ENCODE measurements at regions not wholly inside any gene's neighbourhood (a gene's known extent, or its start where the extent isn't known, plus 50 kb on each side); places are given as distances from the start of the nearest gene placed in this dataset.
"Not testable (repeated sequence)": the region's sequence is repeated elsewhere in the genome, so short reads cannot be mapped to it uniquely, and the experiment has no call there.

GRCh38 chr11:71173709-71174108, 78.7 kb downstream of the SHANK2 start:
- Histone ChIP-seq H3K9me3 (ENCODE audit: severe bottlenecking) (peaks cover 4% of the 10 kb centered on the region), H3K36me3 (no peaks in the 10 kb centered on the region), H3K27ac (no peak overlapping the region), H3K27me3 (ENCODE audit: insufficient read depth, low read depth, severe bottlenecking) (no peaks in the 10 kb centered on the region), H3K4me3 (ENCODE audit: low read depth, low read length) (no peak overlapping the region)
- DNase-seq: no peak
- no peak for TF ChIP-seq CTCF (IDR thresholded peaks at IDR 0.05; ENCODE audit: low read depth, low read length)

- no peak for TF ChIP-seq CTCF (IDR thresholded peaks at IDR 0.05; ENCODE audit: low read depth, low read length)
- Histone ChIP-seq H3K36me3 (no peaks in the 10 kb centered on the region), H3K9me3 (ENCODE audit: severe bottlenecking) (peaks cover 4% of the 10 kb centered on the region), H3K27ac (no peak overlapping the region), H3K4me3 (ENCODE audit: low read depth, low read length) (no peak overlapping the region), H3K27me3 (ENCODE audit: insufficient read depth, low read depth, severe bottlenecking) (no peaks in the 10 kb centered on the region)
- DNase-seq: no peak
These were observed 79.7 kb downstream of the SHANK2 start for GRCh38 chr11:71172680-71173079.

- Histone ChIP-seq H3K36me3 (no peaks in the 10 kb centered on the region), H3K9me3 (ENCODE audit: severe bottlenecking) (no peaks in the 10 kb centered on the region), H3K27ac (no peak overlapping the region; the same call in 1 of the 2 replicates), H3K4me3 (ENCODE audit: low read depth, low read length) (no peak overlapping the region), H3K27me3 (ENCODE audit: insufficient read depth, low read depth, severe bottlenecking) (no peaks in the 10 kb centered on the region)
- TF ChIP-seq CTCF (IDR thresholded peaks at IDR 0.05; ENCODE audit: low read depth, low read length): no peak
- peak; percentile 76 for DNase-seq
These were observed 80.8 kb downstream of the SHANK2 start for GRCh38 chr11:71171576-71171975.

GRCh38 chr11:71170624-71171423, 81.6 kb downstream of the SHANK2 start:
- H3K27me3 ChIP-seq (ENCODE audit: insufficient read depth, low read depth, severe bottlenecking): no peaks in the 10 kb centered on the region
- H3K27ac ChIP-seq: no peak overlapping the region; the same call in 1 of the 2 replicates
- H3K9me3 ChIP-seq (ENCODE audit: severe bottlenecking): no peaks in the 10 kb centered on the region
- TF ChIP-seq CTCF (IDR thresholded peaks at IDR 0.05; ENCODE audit: low read depth, low read length): no peak
- no peaks in the 10 kb centered on the region for H3K36me3 ChIP-seq
- H3K4me3 ChIP-seq (ENCODE audit: low read depth, low read length): no peak overlapping the region
- DNase-seq: no peak

- H3K27ac ChIP-seq: no peak overlapping the region
- no peaks in the 10 kb centered on the region for H3K27me3 ChIP-seq (ENCODE audit: insufficient read depth, low read depth, severe bottlenecking)
- H3K9me3 ChIP-seq (ENCODE audit: severe bottlenecking): no peaks in the 10 kb centered on the region
- H3K4me3 ChIP-seq (ENCODE audit: low read depth, low read length): no peak overlapping the region
- TF ChIP-seq CTCF (IDR thresholded peaks at IDR 0.05; ENCODE audit: low read depth, low read length): no peak
- no peak for DNase-seq
- H3K36me3 ChIP-seq: no peaks in the 10 kb centered on the region
These were observed 83.1 kb downstream of the SHANK2 start for GRCh38 chr11:71169313-71169712.

GRCh38 chr11:71167814-71168213, 84.6 kb downstream of the SHANK2 start:
- not testable (repeated sequence) for DNase-seq; H3K27me3 ChIP-seq (ENCODE audit: insufficient read depth, low read depth, severe bottlenecking); H3K4me3 ChIP-seq (ENCODE audit: low read depth, low read length); H3K9me3 ChIP-seq (ENCODE audit: severe bottlenecking); H3K27ac ChIP-seq; H3K36me3 ChIP-seq
